ENCODE measurements at regions not wholly inside any gene's neighbourhood (a gene's known extent, or its start where the extent isn't known, plus 50 kb on each side); places are given as distances from the start of the nearest gene placed in this dataset.

DNA sequence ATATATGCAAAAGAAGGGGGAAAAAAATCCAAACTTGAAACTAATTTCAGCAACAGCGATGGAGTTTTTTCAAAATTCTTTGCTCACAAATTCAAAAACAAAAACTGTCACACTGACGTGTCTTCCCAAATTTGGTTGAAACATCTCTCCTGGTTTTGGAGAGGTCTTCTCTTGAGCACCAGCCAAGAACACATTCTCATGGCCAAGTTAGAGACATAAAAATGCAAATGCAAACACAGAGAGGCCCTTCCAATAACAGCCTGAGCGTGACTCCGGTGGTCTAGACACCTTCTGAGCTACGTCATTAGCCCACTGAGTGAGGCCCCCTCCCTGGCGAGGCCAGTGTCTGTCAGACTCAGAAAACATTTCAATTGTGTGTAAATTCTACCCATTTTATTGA lies 436.0 kb upstream of the PROK2 start:
- no peak for DNase-seq (ENCODE audit: low read depth in 4 of 4, low spot score in 1 of 4)

DNA sequence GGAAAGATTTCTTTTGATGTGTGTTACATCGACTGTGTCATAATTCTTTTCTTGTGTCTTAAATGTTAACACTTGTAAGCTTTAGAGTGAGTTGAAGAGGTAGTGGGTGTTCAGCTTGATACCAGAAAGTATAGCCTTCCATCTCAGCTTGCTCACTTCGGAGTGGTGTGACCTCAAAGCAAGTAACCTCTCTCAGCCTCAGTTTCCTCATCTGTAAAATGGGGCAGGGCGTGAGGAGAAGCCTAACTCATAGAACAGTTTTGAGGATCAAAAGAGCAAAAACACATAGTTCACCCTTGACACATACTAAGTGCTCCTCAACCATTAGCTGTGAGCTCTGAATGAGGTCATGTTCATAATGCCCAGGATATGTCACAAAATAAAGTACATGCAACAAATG lies 434.8 kb upstream of the PROK2 start:
- DNase-seq (ENCODE audit: low read depth in 4 of 4, low spot score in 1 of 4): no peak

DNA sequence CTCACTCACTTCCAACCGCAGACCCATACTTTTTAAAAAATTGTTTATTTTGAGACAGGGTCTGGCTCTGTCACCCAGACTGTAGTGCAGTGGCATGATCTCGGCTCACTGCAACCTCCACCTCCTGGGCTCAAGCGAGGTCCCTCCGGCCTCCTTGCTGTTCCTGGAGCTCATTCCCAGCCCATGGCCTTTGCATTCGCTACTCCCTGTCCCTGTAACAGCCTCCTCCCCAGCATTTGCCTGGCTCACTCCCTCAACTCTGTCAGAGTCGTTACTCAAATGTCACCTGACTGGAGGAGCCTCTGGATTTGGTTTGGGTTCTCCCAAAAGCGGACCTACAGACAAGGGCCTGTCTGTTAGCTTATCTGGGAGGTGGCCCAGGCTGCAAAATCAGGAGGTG lies 432.6 kb upstream of the PROK2 start:
- DNase-seq (ENCODE audit: low read depth in 4 of 4, low spot score in 1 of 4): no peak

DNA sequence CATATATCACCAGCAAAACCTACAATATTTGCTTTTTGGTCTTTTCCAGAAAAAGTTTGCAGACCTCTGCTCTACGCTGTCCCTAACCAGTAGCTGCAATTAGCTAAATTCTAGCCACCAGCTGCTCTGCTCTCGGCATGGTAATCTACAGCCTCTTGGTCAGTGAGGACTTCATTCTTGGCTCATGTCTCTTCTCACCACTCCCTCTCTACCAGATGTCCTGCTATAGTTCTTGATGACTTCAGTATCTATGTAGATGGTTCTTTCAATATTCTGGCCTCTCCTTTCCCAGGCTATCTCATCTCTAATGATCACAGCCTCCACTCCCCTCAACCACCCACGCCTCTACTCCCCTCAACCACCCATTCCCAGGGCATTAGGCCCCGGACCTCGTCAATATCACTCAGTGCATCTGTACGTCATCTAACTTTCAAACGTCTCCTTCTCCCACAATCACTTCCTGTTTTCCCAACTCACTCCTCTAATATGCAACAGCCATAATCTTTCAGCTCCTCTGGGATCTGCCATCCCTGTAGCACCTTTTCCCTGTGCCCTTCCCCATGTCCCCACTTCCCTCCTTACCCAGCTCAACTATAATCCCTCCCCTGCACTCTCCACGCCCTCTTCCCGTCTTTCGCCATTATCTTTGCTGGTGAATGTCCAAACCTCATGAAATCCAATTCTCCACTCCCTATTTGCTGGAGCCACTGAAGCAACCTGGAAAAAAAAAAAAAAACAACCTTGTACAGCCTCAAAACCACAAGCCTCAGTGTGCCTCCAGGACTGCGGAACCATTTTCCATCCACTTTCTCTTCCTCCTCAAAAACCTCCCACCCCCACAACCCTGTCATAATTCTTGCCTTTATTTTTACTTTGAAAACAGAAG lies 429.4 kb upstream of the PROK2 start:
- no peak for DNase-seq (ENCODE audit: low read depth in 4 of 4, low spot score in 1 of 4)

GRCh38 chr3:72213296-72214065 lies 428.5 kb upstream of the PROK2 start:
- no peak for DNase-seq (ENCODE audit: low read depth in 4 of 4, low spot score in 1 of 4)

- no peak for DNase-seq (ENCODE audit: low read depth in 4 of 4, low spot score in 1 of 4)
Measured at GRCh38 chr3:72212396-72212795, 427.4 kb upstream of the PROK2 start.

DNA sequence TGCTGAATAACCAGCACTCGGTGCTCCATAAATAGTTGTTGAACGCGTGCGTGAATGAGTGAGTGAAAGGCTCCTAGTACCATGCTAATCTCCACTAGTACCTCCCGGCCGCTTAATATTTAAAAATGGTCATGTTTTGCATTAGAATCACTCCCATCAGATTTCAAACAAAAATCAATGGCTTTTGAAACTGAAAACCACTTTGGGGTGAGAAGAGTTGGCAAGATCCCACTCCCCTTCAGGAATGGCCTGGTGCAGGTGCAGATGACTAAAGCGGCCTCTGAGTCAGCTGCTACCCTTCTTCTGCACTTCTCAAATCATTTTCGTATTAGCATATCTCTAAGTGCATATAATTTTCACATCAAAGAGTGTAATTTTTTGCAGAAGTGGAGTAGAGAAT lies 425.3 kb upstream of the PROK2 start:
- DNase-seq (ENCODE audit: low read depth in 4 of 4, low spot score in 1 of 4): no peak

DNA sequence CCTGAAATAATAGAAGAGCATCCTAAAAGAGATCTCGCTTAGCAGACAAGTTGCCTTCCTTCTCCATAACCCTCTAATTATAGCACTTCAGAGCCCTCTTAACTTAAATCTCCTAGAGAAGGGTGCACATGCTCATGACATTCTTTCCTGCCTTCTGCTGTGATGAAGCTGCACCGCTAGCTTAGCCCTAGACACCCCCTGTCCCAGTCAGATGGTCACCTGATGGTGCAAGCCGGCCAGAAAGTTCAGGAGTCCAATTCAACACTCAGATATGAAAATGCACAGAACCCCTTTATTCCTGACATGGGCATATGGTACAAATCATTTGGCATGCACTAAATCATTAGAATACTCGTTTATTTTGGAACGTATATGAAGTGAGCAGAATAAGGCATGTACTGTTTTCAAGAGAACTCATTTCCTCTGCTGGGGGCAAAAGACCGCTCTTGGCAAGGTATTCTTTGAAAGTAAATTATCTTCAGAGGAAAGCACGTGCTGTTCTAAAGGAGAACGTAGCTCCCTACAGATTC lies 420.4 kb upstream of the PROK2 start:
- DNase-seq (ENCODE audit: low read depth in 4 of 4, low spot score in 1 of 4): no peak

GRCh38 chr3:72204452-72204851 lies 419.5 kb upstream of the PROK2 start:
- DNase-seq (ENCODE audit: low read depth in 4 of 4, low spot score in 1 of 4): no peak

- DNase-seq (ENCODE audit: low read depth in 4 of 4, low spot score in 1 of 4): no peak
Measured at GRCh38 chr3:72203613-72204349, 418.8 kb upstream of the PROK2 start.

GRCh38 chr3:72203105-72203504 lies 418.2 kb upstream of the PROK2 start:
- DNase-seq (ENCODE audit: low read depth in 4 of 4, low spot score in 1 of 4): no peak

GRCh38 chr3:72200332-72200731 lies 415.4 kb upstream of the PROK2 start:
- no peak for DNase-seq (ENCODE audit: low read depth in 4 of 4, low spot score in 1 of 4)

GRCh38 chr3:72199530-72199929 lies 414.6 kb upstream of the PROK2 start:
- DNase-seq (ENCODE audit: low read depth in 4 of 4, low spot score in 1 of 4): no peak

DNA sequence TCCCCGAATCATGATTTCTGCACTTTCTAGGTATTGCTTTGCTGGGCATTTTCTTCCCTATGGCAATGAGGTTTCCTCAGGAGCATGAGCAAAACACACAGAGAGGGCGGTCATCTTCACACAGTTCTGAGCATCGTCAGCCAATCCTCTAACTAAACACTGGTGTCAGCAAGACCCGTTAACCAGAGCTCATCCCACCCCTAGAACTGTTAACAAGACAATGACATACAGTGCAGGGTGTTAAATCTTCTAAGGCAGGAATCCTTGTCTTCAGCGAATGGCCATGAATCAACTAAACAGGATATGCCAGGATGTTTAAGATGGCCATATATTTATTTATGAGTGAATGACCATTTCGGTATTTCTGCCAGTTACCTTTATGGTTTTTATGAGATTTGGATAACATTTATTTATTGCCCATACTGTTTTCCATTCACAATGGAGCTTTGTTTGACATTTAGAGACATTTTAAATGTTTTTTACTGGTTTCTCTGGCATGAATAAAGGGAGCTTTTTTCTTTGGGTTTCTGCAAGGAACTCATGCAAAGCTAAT lies 411.5 kb upstream of the PROK2 start:
- DNase-seq (ENCODE audit: low read depth in 4 of 4, low spot score in 1 of 4): no peak

DNA sequence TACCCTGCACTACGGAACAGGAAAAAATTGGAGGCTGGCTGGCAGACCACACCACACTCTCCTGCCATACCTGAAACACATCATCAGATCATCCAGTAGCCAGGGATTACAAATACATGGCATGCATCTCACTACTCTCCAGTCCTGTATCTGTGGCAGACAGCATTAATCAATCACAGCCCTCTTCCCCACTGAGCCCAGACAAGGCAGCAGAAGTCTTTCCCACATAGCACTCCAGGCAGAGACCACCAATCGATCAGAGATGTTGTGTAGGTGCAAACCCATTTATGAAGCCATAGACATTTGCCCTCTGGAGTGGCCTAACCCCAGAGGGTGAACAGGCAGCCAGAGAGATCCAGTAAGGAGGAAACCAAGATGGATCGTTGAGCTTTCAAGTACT lies 410.9 kb upstream of the PROK2 start:
- no peak for DNase-seq (ENCODE audit: low read depth in 4 of 4, low spot score in 1 of 4)

GRCh38 chr3:72194458-72194857 lies 409.5 kb upstream of the PROK2 start:
- no peak for DNase-seq (ENCODE audit: low read depth in 4 of 4, low spot score in 1 of 4)

DNA sequence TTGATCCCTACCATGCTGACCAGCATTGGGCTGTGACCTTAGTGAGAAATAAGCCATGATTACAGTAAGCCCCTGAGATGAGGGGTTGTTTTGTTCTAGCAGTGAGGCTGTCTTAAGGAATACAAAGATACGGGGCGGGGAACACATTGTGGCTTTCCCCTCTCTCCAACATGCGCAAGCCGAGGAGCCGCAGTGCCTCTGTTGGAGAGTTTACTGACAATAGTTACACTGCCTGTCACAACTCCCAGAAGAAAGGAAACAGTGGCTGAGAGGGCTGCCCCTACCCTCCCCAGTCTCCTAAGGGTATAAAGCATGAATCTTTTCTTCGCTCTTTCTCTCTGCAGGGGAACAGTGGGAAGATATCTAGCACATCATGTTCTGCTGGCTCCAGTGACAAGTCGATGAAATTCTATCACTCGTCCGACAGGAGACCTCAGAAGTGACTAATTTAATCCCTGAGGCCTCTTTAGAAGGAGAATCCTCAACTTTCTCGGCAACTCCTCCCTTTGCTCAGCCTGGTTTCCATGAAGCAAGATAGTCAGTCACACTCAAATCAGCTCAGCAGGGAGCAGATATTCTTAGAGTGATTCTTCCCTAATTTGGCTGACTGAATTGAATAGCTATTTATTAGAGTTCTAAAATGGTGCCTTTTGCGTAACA lies 409.0 kb upstream of the PROK2 start:
- DNase-seq (ENCODE audit: low read depth in 4 of 4, low spot score in 1 of 4): no peak

- no peak for DNase-seq (ENCODE audit: low read depth in 4 of 4, low spot score in 1 of 4)
Measured at GRCh38 chr3:72192572-72192971, 407.6 kb upstream of the PROK2 start.

DNA sequence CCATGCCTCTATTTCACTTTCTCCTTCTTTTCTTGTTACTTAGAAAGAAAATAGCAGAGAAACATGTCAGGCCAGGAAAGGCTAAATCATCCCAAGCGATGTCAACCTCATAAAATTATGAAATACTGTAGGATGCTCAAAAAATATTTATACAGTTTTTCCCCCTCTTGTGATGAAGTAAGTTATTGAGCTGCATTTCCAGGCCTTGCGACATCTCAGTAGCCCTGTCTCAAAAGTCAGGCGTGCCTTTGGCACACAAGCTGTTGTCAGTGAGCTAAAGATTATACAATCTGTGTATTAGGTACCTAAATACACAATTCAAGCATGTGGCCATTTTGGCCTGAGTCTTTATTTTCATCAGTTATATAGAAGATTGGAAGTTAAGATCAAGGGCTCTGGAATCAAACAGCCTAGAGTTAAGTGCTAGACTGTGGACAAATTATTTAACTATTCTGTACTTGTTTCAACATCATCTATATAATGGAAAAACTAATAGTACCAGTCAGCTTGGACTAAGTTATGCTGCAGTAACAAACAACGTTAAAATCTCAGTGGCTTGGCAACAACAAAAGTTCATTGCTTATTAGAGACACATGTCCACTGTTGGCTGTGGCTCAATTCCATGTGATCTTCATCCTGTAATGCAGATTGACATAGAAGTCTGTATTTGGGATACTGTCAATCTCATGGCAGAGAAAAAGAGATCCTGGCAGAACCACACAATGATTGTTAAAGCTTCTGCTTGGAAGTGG lies 406.4 kb upstream of the PROK2 start:
- DNase-seq (ENCODE audit: low read depth in 4 of 4, low spot score in 1 of 4): no peak

DNA sequence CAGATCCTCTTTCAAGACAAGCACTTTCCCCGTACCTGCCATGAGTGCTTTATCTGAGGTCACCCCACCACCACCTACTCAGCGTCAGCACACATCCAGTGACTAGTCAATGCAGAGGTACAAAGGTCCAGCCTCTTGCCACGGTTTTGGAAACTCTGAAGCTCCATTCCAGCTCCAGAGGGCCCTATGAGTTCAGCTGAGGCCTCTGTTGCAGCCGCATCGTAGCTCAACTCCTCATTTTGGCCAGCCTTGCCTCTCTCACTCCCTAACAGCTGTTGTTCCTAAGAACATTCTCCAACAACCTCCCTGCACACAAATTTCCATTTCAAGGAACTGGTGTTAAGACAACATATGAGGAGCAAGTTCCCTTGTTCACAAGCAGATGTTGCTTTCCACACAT lies 405.1 kb upstream of the PROK2 start:
- no peak for DNase-seq (ENCODE audit: low read depth in 4 of 4, low spot score in 1 of 4)
